ENCODE measurements at regions not wholly inside any gene's neighbourhood (a gene's known extent, or its start where the extent isn't known, plus 50 kb on each side); places are given as distances from the start of the nearest gene placed in this dataset.

DNA sequence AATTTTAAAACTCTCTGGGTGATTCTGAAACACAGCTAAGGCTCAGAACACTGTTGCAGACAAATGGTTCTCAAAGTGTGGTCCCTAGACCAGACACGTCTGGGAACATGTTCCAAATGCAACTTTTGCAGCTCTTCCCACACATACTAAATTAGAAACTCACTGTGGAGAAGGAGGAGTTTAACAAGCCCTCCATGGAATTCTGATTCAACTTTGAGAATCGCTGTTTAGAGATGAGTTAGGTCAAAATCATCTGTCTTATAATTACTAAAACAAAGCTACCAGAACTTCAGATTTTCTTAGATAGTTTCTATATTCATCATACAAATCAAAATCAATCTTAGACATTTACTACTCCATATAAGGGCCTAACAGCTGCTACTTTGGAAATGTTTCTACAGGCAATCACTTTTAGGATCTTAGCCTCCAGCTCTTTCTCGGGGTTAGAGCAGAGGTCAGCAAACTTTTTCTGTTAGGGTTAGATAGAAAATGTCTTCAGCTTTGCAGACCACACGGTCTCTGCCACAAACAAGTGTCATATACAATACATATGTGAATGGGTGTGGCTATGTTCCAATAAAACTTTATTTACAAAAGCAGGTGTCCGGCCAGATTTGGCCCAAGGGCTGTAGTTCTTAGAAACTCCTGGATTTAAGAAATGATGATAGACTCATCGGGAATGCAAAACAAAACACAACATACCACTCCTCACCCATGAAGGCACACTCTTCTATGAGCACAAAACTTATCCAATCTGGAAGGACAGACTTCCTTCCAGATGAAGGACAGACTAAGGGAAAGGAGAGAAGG is 50.0 kb upstream of the ARHGAP18 start:
- H3K36me3 ChIP-seq (ENCODE audit: insufficient read depth, low read length): no peaks in the 10 kb centered on the region
- no peak overlapping the region for H3K27ac ChIP-seq (ENCODE audit: low read depth, low read length)
- H3K27me3 ChIP-seq (ENCODE audit: insufficient read depth, low read length): peaks cover 3% of the 10 kb centered on the region; the same call in 1 of the 2 replicates
- WGBS: 95% methylated on average over 4 of the region's 6 CpGs
- H3K9me3 ChIP-seq (ENCODE audit: insufficient read depth, low read depth, low read length): no peaks in the 10 kb centered on the region
- H3K4me1 ChIP-seq (ENCODE audit: insufficient read depth, low read length): 0 out of 2 replicates have a peak, but pooled peaks cover 3% of the 10 kb centered on the region
- no peak overlapping the region for H3K9ac ChIP-seq (ENCODE audit: low read depth, low read length)
- no peak overlapping the region for H3K4me3 ChIP-seq (ENCODE audit: low read length)
